Ectodermal cell (in vitro differentiated cells): ENCODE measurements at regions not wholly inside any gene's neighbourhood (a gene's known extent, or its start where the extent isn't known, plus 50 kb on each side); places are given as distances from the start of the nearest gene placed in this dataset.

ENCODE experiments used
- H3K27ac ChIP-seq: 2 replicates; pipeline ENCODE4 v1.7.0; 2013; ENCODE audit warnings: mild to moderate bottlenecking, low read depth, low read length; ENCODE audit not compliant: insufficient read depth, poor library complexity, severe bottlenecking
- H3K27me3 ChIP-seq: 2 replicates; pipeline ENCODE4 v1.7.0; 2013; ENCODE audit warnings: mild to moderate bottlenecking, low read length; ENCODE audit not compliant: insufficient read depth, control insufficient read depth, poor library complexity, severe bottlenecking
- H3K36me3 ChIP-seq: one replicate; pipeline ENCODE4 v1.7.0; 2013; ENCODE audit warnings: low read length; ENCODE audit not compliant: control insufficient read depth, insufficient read depth
- H3K4me1 ChIP-seq: one replicate; pipeline ENCODE4 v1.7.0; 2013; ENCODE audit warnings: low read length; ENCODE audit not compliant: control insufficient read depth, insufficient read depth
- H3K4me3 ChIP-seq: 2 replicates; pipeline ENCODE4 v1.7.0; 2013; ENCODE audit warnings: low read depth, low read length, control low read depth; ENCODE audit not compliant: insufficient read depth
- H3K9me3 ChIP-seq: 2 replicates; pipeline ENCODE4 v1.7.0; 2013; ENCODE audit warnings: mild to moderate bottlenecking, low read length, moderate library complexity; ENCODE audit not compliant: control insufficient read depth
- WGBS, 2 experiments: methylation state at CpG; one replicate each; pipeline ENCODE4 v1.1.7; 2013; ENCODE audit warnings: missing lambda C conversion rate in 2 of 2; 5-methylcytosine and 5-hydroxymethylcytosine counted together

DNA sequence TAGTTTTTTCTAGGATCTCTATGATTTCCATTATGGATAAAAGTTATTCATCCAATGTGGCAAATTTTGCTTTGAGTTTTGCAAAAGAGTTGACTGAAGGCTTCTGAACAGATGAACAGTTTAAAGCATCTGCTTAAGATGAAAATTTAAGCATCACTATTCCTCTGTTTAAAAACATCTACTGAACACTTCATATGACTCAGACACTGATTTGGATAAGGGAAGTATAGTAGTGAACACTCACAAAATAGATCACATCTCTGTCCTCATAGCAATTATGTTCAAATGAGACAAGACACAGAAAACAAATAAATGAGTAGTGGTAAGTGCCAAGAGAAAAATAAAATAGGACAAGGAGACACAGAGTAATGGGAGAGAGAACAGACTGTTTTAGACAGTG lies 157.3 kb downstream of the MBL2 start:
- Histone ChIP-seq H3K9me3 (no peaks in the 10 kb centered on the region), H3K36me3 (no peaks in the 10 kb centered on the region), H3K4me1 (no peaks in the 10 kb centered on the region), H3K27ac (no peak overlapping the region), H3K4me3 (no peak overlapping the region), H3K27me3 (no peaks in the 10 kb centered on the region)

DNA sequence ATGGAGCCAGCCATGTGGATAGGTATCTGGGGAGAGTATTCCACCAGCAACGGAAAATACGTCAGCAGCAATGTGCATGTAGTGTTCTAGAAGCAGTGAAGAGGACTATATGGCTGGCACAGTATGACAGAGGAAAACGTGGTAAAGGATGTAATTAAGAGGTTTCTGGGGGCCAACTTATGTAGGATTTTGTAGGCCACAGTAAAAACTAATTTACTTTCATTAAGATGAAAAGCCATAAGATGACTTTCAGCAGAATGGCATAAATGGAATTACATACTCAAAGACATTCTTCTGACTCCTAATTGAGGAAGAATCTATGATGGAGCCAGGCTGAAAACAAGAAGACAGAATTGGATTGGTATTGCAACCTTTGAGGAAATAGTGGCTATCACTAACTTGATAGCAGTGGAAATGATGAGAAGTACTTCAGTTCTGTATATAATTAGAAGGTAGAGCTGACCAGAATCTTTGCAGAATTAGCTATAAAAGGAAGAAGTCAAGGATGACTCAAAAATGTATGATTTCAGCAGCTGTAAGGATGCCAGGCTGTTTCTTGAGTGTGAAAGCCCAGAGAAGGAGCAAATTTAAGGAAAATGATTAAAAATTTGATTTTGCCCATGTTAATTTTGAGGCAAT lies 156.7 kb downstream of the MBL2 start:
- WGBS, 2 experiments = 86 to 93% methylated on average over 3 of the region's 3 CpGs
- H3K9me3 ChIP-seq = no peaks in the 10 kb centered on the region
- no peak overlapping the region for H3K4me3 ChIP-seq

DNA sequence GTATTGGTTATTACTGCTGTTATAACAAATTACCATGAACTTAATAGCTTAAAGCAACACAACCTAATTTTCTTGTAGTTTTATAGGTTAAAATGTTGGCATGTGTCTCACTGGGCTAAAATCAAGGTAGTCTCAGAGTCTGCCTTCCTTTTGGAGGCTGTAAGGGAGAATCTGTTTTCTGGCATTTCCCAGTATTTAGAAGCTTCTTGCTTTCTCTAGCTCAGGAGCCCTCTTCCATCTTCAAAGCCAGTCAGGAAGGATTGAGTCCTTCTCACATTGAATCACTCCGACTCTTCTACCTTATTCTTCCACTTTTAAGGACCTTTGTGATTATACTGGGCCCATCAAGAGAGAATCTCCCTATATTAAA lies 156.2 kb downstream of the MBL2 start:
- Histone ChIP-seq H3K36me3 (no peaks in the 10 kb centered on the region), H3K27ac (no peak overlapping the region), H3K27me3 (no peaks in the 10 kb centered on the region), H3K4me1 (no peaks in the 10 kb centered on the region), H3K9me3 (no peaks in the 10 kb centered on the region), H3K4me3 (no peak overlapping the region)
- WGBS, 2 experiments = no CpG with 5 or more reads among the region's 1 CpG

More for the DNA sequence above, 156.7 kb downstream of the MBL2 start:
- Histone ChIP-seq H3K27me3 (no peaks in the 10 kb centered on the region), H3K36me3 (no peaks in the 10 kb centered on the region), H3K4me1 (no peaks in the 10 kb centered on the region), H3K27ac (no peak overlapping the region)

DNA sequence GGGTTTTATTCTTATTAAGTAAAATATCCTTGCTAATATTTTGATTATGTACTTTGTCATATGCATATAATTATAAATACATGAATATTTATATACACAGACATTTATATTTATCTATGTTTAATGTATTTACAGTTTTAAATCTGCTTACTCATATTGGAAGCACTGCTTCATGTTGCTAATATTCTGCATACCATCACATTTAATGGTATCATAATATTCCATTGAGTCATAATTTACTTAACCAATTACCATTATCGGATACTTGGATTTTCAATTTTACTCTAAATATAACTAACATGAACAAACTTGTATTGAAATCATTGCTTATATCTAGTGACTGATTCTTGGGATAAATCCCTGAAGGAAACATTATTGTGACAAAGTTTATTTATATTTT lies 155.2 kb downstream of the MBL2 start:
- no CpG with 5 or more reads among the region's 1 CpG for WGBS, 2 experiments
- Histone ChIP-seq H3K36me3 (no peaks in the 10 kb centered on the region), H3K27ac (no peak overlapping the region), H3K4me3 (no peak overlapping the region), H3K27me3 (no peaks in the 10 kb centered on the region), H3K4me1 (no peaks in the 10 kb centered on the region), H3K9me3 (no peaks in the 10 kb centered on the region)

DNA sequence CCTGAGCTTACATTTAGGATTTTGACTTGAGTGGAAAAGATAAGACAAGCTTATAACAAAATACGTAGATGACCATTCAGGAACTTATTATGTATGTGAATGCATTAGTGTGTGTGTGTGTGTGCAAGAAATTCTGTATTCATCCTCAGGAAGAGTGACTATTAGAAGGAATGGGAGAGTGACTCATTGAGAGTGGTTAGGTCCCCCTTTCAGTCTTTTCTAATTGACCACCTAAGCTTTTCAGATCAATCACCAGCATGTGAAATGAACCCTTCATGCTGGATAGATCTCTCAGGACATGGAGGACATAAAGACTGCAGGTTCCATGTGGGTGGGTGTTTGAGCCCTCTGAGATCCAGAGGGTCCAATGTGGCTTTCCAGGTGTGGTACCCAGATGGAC lies 153.5 kb downstream of the MBL2 start:
- Histone ChIP-seq H3K4me1 (no peaks in the 10 kb centered on the region), H3K27me3 (no peaks in the 10 kb centered on the region), H3K27ac (no peak overlapping the region), H3K4me3 (no peak overlapping the region), H3K36me3 (no peaks in the 10 kb centered on the region), H3K9me3 (no peaks in the 10 kb centered on the region)
- WGBS, 2 experiments = 100% methylated on average over 1 of the region's 1 CpG

DNA sequence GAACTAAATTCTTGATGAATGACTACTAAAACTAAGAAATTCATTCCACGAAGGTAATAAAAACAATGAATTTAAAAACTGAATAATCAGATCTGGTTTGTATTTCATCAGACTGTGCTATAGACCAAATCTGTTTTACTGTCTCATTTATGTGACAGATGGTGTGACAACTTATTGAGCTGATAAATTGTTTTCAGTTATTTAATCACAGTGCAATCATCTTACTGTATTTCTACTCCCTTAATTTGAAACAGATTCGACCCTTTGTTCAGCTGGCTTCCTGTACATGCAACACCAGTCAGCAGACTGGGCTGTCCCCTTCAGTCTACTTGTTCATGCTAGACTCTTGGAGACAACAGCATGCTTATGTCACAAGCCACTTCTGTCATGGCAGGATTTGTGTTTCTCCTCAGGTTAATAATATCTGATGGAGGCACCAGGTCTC lies 150.9 kb downstream of the MBL2 start:
- H3K4me1 ChIP-seq = no peaks in the 10 kb centered on the region
- no peaks in the 10 kb centered on the region for H3K27me3 ChIP-seq
- H3K27ac ChIP-seq = no peak overlapping the region
- WGBS, 2 experiments = 91 to 96% methylated on average over 1 to 2 of the region's 2 CpGs
- H3K4me3 ChIP-seq = no peak overlapping the region
- no peaks in the 10 kb centered on the region for H3K9me3 ChIP-seq
- no peaks in the 10 kb centered on the region for H3K36me3 ChIP-seq

DNA sequence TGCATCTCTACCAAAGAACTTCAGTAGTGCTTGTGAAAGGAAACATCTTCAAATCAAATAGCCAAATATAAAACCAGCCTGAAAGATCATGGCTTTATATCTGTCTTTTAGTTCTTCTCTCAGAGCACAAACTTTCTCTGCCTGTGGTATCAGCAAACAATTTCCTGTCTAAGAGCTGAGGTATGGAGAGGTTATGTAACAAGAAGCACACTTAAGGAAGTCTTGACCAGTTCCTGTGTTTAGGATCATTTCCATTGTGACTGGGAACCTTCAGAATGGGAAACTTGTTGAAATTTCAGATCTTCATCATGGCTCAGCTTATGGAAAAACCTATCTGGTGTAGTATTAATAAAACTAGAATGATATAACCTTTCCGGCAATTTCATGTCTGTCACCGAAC lies 148.8 kb downstream of the MBL2 start:
- 100% methylated on average over 2 of the region's 2 CpGs for WGBS, 2 experiments
- Histone ChIP-seq H3K27ac (no peak overlapping the region), H3K4me1 (no peaks in the 10 kb centered on the region), H3K27me3 (no peaks in the 10 kb centered on the region), H3K9me3 (no peaks in the 10 kb centered on the region), H3K4me3 (no peak overlapping the region), H3K36me3 (no peaks in the 10 kb centered on the region)

DNA sequence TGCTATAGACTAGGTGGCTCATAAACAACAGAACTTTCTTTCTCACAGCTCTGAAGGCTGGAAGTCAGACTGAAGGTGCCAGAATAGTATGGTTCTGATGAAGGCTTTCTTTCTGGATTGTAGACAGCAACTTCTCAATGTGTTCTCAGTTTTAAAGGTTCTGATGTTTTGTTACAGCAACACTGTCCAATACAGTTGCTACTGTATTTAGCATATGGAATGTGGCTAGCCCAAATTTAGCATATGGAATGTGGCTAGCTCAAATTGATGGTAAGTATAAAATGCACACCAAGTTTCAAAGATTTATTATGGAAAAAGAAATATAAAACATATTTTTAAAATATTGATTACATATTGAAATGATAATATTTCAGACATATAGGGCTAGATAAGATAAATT lies 145.3 kb downstream of the MBL2 start:
- H3K4me1 ChIP-seq = no peaks in the 10 kb centered on the region
- H3K9me3 ChIP-seq = no peaks in the 10 kb centered on the region

DNA sequence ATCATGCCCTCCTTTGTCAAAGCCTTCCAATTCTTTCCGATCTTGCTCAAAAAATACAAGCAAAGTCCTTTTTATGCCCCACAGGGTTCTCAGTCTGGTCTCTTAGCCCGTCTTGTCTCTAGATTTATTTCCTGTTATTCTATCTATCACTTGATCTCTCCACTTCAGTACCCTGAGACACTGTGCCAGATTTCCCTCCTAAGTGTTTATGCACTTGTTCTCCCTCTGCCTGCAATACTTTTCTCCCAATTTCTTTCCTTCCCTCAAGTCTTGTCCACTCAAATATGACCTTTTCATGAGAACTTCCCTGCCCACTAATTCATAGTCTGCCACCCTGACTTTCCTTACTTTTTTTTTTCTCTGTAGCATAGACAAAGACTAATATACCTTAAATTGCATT lies 141.4 kb downstream of the MBL2 start:
- Histone ChIP-seq H3K27me3 (no peaks in the 10 kb centered on the region), H3K4me1 (peaks cover 5% of the 10 kb centered on the region), H3K4me3 (no peak overlapping the region), H3K9me3 (no peaks in the 10 kb centered on the region), H3K36me3 (no peaks in the 10 kb centered on the region), H3K27ac (no peak overlapping the region)
- 46 to 47% methylated on average over 2 of the region's 2 CpGs for WGBS, 2 experiments

More for the DNA sequence above, 145.3 kb downstream of the MBL2 start:
- Histone ChIP-seq H3K36me3 (no peaks in the 10 kb centered on the region), H3K4me3 (no peak overlapping the region), H3K27me3 (no peaks in the 10 kb centered on the region), H3K27ac (no peak overlapping the region)

DNA sequence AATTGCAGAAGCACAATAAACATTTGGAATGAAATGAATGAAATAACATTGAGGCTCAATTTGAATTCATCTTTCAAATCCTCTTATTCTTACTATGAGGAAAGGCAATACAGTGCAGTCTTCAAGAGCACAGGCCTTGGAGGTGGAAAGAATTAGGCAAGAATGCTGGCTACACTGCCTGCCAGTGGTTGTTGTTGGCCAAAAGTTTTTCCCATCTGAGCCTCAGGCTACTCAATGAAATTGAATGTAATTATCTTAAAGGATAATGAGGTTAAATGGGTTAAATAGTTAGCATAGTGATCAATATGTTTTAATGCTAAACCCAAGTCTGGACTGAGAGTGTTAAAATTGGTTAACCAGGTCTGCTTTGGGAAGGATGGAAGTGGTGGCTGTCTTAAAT lies 140.9 kb downstream of the MBL2 start:
- no peak overlapping the region for H3K4me3 ChIP-seq
- no peak overlapping the region for H3K27ac ChIP-seq
- no peaks in the 10 kb centered on the region for H3K36me3 ChIP-seq
- no peaks in the 10 kb centered on the region for H3K27me3 ChIP-seq
- no peaks in the 10 kb centered on the region for H3K9me3 ChIP-seq
- peaks cover 5% of the 10 kb centered on the region for H3K4me1 ChIP-seq

DNA sequence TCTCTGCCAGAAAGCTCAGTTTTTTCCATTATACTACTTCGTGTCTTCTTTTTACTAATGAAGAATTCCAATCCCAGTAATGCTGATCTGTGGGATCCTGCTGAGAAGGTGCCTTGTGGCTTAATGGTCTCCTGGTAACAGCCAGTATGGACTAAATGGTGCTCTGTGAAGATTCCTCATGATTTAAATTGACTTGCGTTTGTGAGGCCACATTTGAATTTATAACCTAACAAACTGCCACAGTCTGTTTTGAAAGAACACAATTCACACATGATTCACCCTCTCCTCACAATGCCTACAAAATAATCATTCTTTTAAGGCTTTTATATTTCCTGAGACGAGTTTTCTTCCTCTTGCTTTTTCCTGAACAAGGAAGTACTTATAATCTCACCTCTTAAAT lies 140.0 kb downstream of the MBL2 start:
- 57% methylated on average over 3 of the region's 3 CpGs for WGBS, 2 experiments
- Histone ChIP-seq H3K27me3 (no peaks in the 10 kb centered on the region), H3K4me1 (peaks cover 5% of the 10 kb centered on the region), H3K27ac (no peak overlapping the region), H3K4me3 (no peak overlapping the region), H3K9me3 (no peaks in the 10 kb centered on the region), H3K36me3 (no peaks in the 10 kb centered on the region)
